Retinal pigment epithelial cell (primary cell): ENCODE measurements at regions not wholly inside any gene's neighbourhood (a gene's known extent, or its start where the extent isn't known, plus 50 kb on each side); places are given as distances from the start of the nearest gene placed in this dataset.
"Not testable (repeated sequence)": the region's sequence is repeated elsewhere in the genome, so short reads cannot be mapped to it uniquely, and the experiment has no call there.

Experiments
- DNase-seq: peaks from one replicate; pipeline ENCODE4 v3.0.0-alpha.2; 2010; ENCODE audit warnings: low read depth
- H3K4me3 ChIP-seq: 2 replicates; pipeline ENCODE4 v1.5.1; 2011; ENCODE audit warnings: mild to moderate bottlenecking, low read length, control low read depth, moderate library complexity
- TF ChIP-seq, protein P1 (sequence below): conservative IDR thresholded peaks from 2 replicates; pipeline ENCODE4 v1.5.1; 2011; ENCODE audit warnings: low read depth, low read length, control low read depth, inconsistent platforms

DNA sequence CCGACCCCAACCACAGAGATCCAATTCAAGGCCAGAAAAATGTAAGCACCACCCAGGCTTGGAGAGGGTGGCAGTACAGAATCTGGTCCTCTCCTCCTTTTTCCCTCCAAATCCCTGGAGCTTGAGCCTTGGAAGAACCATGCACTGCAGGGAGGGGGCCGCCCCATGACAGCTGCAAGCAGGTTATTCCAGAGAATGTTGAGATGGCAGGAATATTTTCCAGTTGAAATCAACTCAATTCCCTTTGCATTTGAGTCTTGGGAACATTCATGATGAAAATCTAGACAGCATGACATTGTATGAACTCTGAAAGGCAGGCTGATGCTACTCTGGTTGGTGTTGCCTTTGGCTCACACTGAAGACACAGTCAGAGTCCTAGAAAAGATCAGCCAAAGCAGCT is 386.6 kb upstream of the FGF16 start:
- no peak for DNase-seq
- TF ChIP-seq, protein P1, sequence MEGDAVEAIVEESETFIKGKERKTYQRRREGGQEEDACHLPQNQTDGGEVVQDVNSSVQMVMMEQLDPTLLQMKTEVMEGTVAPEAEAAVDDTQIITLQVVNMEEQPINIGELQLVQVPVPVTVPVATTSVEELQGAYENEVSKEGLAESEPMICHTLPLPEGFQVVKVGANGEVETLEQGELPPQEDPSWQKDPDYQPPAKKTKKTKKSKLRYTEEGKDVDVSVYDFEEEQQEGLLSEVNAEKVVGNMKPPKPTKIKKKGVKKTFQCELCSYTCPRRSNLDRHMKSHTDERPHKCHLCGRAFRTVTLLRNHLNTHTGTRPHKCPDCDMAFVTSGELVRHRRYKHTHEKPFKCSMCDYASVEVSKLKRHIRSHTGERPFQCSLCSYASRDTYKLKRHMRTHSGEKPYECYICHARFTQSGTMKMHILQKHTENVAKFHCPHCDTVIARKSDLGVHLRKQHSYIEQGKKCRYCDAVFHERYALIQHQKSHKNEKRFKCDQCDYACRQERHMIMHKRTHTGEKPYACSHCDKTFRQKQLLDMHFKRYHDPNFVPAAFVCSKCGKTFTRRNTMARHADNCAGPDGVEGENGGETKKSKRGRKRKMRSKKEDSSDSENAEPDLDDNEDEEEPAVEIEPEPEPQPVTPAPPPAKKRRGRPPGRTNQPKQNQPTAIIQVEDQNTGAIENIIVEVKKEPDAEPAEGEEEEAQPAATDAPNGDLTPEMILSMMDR, result no peak
- no peak overlapping the region for H3K4me3 ChIP-seq

DNA sequence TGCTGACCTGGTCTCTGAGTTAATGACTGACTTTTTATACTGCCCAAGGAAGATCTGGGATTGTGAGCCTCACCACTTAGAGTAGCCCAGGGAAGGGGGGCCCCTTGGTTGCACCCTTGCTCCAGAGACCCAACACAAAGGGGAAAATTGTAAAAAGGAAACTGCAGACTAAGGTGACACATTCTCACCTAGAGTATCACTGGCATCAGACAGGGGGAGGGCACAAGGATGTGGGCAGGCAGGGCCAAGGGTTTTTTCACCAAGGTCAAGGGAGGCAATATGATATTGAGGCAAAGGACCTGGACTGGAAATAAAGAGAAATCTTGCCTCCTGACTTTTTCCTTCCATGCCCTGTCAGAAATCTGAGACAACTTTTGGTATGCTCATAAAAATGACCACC is 386.2 kb upstream of the FGF16 start:
- DNase-seq, result no peak
- no peak overlapping the region for H3K4me3 ChIP-seq

DNA sequence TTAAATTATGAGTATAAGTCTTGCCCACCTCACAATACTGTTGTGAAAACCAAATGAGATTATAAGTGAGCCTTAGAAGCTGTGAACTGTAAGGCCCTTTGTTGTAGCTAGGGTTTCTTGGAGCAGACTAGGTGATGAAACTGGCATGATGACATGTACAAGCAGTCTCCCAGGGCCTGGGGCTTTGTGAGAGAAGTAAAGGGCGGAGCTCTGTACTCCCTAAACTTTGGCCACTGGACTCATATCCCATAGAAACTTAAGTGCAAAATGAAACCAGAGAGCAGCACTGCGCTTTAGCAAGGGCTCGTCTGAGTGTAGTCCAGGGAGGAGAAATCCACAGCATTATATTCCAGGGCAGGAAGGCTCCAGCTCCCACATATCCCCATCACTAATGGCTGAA is 385.6 kb upstream of the FGF16 start:
- TF ChIP-seq, protein P1, result no peak
- H3K4me3 ChIP-seq, result no peak overlapping the region
- DNase-seq, result no peak

More for the DNA sequence above, 386.2 kb upstream of the FGF16 start:
- TF ChIP-seq, protein P1, result no peak

DNA sequence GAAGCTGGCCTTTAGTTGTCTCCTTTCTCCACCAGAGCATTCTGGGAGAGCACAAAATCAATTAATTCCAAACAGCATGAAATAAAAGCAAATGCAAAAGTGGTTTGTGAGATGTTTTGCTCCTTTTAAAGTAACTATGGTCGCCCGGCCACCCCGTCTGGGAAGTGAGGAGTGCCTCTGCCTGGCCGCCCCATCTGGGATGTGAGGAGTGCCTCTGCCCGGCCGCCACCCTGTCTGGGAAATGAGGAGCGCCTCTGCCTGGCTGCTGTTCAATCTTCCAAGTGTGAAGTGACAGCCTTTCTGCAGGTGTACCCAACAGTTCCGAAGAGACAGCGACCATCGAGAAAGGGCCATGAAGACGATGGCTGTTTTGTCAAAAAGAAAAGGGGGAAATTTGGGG is 381.3 kb upstream of the FGF16 start:
- no peak for DNase-seq
- no peak overlapping the region for H3K4me3 ChIP-seq
- TF ChIP-seq, protein P1, result no peak

DNA sequence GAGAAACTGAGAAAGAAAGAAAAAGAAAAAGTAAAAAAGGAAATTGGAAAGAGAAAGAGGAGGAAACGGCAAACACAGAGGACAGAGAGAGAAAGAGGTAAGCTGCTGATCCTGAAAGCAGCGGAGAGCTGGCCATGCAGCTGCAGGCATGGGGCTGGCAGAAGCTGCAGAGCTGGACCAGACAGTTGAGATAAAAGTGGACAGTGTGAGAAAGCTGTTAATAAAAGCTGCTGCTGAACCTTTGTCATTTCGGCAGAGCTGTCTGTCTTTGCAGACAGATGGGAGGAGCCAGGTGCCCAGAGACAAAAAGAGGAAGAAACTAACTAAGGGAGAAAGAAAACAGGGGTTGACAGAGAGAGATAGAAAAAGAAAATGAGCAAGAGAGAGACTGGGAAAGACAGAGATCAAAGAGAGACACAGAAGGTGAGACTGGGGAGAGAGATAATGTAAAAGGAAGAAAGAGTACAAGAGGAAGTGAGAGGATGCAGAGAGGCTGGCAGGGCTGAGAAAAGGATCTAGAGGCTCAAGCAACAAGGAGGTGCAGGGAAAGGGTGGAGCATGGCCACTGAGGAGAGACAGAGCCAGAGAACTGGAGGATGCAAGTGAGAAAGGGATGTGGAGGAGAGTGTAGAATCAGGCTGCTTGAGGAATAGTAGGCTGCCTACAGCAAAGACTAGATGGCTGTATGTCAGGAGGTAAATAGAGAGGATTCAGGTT is 376.8 kb upstream of the FGF16 start:
- TF ChIP-seq, protein P1, result no peak
- no peak for DNase-seq
- H3K4me3 ChIP-seq, result no peak overlapping the region

DNA sequence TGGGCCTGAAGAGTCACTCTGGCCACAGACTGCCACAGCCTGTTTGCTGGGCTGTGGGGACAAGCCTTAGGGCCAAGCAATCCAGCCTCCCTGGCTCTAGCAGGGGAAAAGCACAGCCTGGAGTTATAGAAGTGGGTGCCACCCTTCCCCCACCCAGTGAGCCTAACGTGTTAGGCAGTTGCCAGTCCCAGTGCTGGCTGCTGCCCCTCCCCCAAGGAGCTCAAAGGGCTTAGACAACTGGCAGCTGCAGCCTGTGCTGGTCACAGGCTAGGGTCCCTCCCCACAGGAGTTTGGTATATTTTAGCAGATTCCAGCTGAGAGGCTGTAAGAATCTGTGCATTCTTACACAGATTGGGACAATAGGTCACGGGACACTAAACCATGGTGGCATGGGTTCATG is 370.3 kb upstream of the FGF16 start:
- DNase-seq, result no peak
- TF ChIP-seq, protein P1, result no peak
- H3K4me3 ChIP-seq, result no peak overlapping the region

DNA sequence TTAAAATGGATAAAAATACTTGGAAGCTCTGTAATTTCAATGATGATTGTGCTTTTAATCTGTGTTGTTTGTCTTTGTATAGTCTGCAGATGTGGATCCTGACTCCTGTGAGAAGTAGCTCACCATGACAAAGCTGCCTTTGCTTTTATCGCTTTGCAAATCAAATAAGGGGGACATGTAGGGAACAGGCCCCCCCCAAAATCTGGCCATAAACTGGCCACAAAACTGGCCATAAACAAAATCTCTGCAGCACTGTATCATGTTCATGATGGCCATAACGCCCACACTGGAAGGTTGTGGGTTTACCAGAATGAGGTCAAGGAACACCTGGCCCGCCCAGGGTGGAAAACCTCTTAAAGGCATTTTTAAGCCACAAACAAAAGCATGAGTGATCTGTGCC is 366.0 kb upstream of the FGF16 start:
- DNase-seq, H3K4me3 ChIP-seq: not testable (repeated sequence)
